Panc1 (cell line): ENCODE measurements at regions not wholly inside any gene's neighbourhood (a gene's known extent, or its start where the extent isn't known, plus 50 kb on each side); places are given as distances from the start of the nearest gene placed in this dataset.
"Not testable (repeated sequence)": the region's sequence is repeated elsewhere in the genome, so short reads cannot be mapped to it uniquely, and the experiment has no call there.

ENCODE experiments used
- CTCF ChIP-seq: fragments of 450-650 bp; IDR thresholded peaks from 2 replicates; pipeline ENCODE4 v1.5.1; 2017; ENCODE audit warnings: mild to moderate bottlenecking
- SIN3A ChIP-seq: IDR thresholded peaks from 2 replicates; pipeline ENCODE4 v1.6.1; 2012; ENCODE audit warnings: low read depth, mild to moderate bottlenecking, low read length, moderate library complexity, borderline replicate concordance; ENCODE audit not compliant: insufficient read depth

GRCh38 chr20:25813511-25813910, 116.9 kb upstream of the ZNF337 start:
- TF ChIP-seq CTCF, SIN3A: not testable (repeated sequence)
